B cell (primary cell): ENCODE measurements at regions not wholly inside any gene's neighbourhood (a gene's known extent, or its start where the extent isn't known, plus 50 kb on each side); places are given as distances from the start of the nearest gene placed in this dataset.
"Not testable (repeated sequence)": the region's sequence is repeated elsewhere in the genome, so short reads cannot be mapped to it uniquely, and the experiment has no call there.

Experiments
- ATAC-seq: fragments of 200-7000 bp; cut with Tn5 transposase; one replicate; pipeline ENCODE4 v1.10.0; 2021; ENCODE audit warnings: low read depth, mild to moderate bottlenecking, moderate number of reproducible peaks, moderate library complexity
- CTCF ChIA-PET: fragments of 350-600 bp; sonication (Branson Sonifier 250); formaldehyde crosslinking; loops from one replicate; lab custom pipeline; 2021; ENCODE audit warnings: antibody characterized with exemption, inconsistent platforms; lab: Charles Lee
- POLR2A ChIA-PET: fragments of 350-600 bp; sonication (Branson Sonifier 250); formaldehyde crosslinking; loops from one replicate; lab custom pipeline; 2021; ENCODE audit warnings: antibody characterized with exemption; lab: Charles Lee
- DNase-seq: peaks from one replicate; pipeline ENCODE4 v3.0.0; 2013
- H2AFZ ChIP-seq: 2 replicates; pipeline ENCODE4 v1.6.1; 2012; ENCODE audit warnings: mild to moderate bottlenecking, low read depth, low read length; ENCODE audit not compliant: insufficient read depth, poor library complexity, severe bottlenecking
- H3K27ac ChIP-seq, 2 donors: 1 replicate in 1 of 2; 2 replicates in 1 of 2; pipeline ENCODE4 v1.5.1; 2012 to 2013; ENCODE audit warnings: low read length in 2 of 2, mild to moderate bottlenecking in 2 of 2, moderate library complexity in 1 of 2
- H3K27me3 ChIP-seq, 4 experiments: fragments of 200-600 bp in 1 of 4; sonication (generic) in 1 of 4; replicated peaks in 1 of 4; 1 replicate in 2 of 4; 2 replicates in 2 of 4; pipeline versions ENCODE4 v1.6.1 to v1.7.0; 2013 to 2016; ENCODE audit warnings: low read length in 3 of 4, mild to moderate bottlenecking in 2 of 4, mixed read lengths in 1 of 4, moderate library complexity in 1 of 4; ENCODE audit not compliant: insufficient read depth in 4 of 4, control insufficient read depth in 3 of 4; ENCODE audit errors: control extremely low read depth in 1 of 4
- H3K36me3 ChIP-seq, 2 experiments: replicated peaks in 1 of 2; 1 replicate in 1 of 2; 2 replicates in 1 of 2; pipeline versions ENCODE4 v1.6.1 to v1.7.1; 2013; ENCODE audit warnings: low read length in 1 of 2; ENCODE audit not compliant: insufficient read depth in 2 of 2, control insufficient read depth in 1 of 2; ENCODE audit errors: control extremely low read depth in 1 of 2, extremely low read depth in 1 of 2
- H3K4me1 ChIP-seq, 2 donors: fragments of 200-600 bp in 1 of 2; sonication (generic) in 1 of 2; 1 replicate in 1 of 2; 2 replicates in 1 of 2; pipeline versions ENCODE4 v1.5.1 to v1.6.1; 2013 to 2017; ENCODE audit warnings: low read length in 2 of 2; ENCODE audit not compliant: control insufficient read depth in 2 of 2, insufficient read depth in 2 of 2
- H3K4me2 ChIP-seq: replicated peaks from 2 replicates; pipeline ENCODE3; 2012; ENCODE audit warnings: mild to moderate bottlenecking, low read depth, low read length; ENCODE audit not compliant: poor library complexity, severe bottlenecking
- H3K4me3 ChIP-seq, 5 experiments: fragments of 200-600 bp in 1 of 5; sonication (generic) in 1 of 5; 1 replicate in 3 of 5; 2 replicates in 2 of 5; pipeline versions ENCODE4 v1.5.1 to v1.7.0; 2011 to 2016; ENCODE audit warnings: low read length in 4 of 5, mild to moderate bottlenecking in 4 of 5, low read depth in 2 of 5, control low read depth in 1 of 5, moderate library complexity in 1 of 5; ENCODE audit not compliant: insufficient read depth in 1 of 5; ENCODE audit errors: control extremely low read depth in 1 of 5, extremely low read depth in 1 of 5
- H3K79me2 ChIP-seq: fragments of 200-600 bp; sonication (generic); one replicate; pipeline ENCODE4 v1.6.0; 2016; ENCODE audit warnings: low read length; ENCODE audit not compliant: control insufficient read depth, insufficient read depth
- H3K9ac ChIP-seq: fragments of 200-600 bp; sonication (generic); 2 replicates; pipeline ENCODE4 v1.6.1; 2017; ENCODE audit warnings: mild to moderate bottlenecking, low read length, moderate library complexity
- H3K9me3 ChIP-seq, 3 donors: one replicate each; pipeline versions ENCODE4 v1.6.1 to v1.7.1; 2013; ENCODE audit warnings: low read length in 2 of 3; ENCODE audit not compliant: control insufficient read depth in 2 of 3, insufficient read depth in 1 of 3; ENCODE audit errors: control extremely low read depth in 1 of 3
- H4K20me1 ChIP-seq: 2 replicates; pipeline ENCODE4 v1.6.0; 2012; ENCODE audit warnings: mild to moderate bottlenecking, low read length; ENCODE audit not compliant: insufficient read depth, control insufficient read depth, poor library complexity, severe bottlenecking
- H3K27ac Mint-ChIP-seq: one replicate; pipeline ENCODE4 v1.8.0; 2021; ENCODE audit warnings: mixed read lengths
- H3K27me3 Mint-ChIP-seq: one replicate; pipeline ENCODE4 v1.8.0; 2021; ENCODE audit warnings: mixed read lengths
- H3K4me1 Mint-ChIP-seq: one replicate; pipeline ENCODE4 v1.8.0; 2021; ENCODE audit warnings: mixed read lengths
- H3K4me3 Mint-ChIP-seq: one replicate; pipeline ENCODE4 v1.8.0; 2021; ENCODE audit warnings: mixed read lengths
- H3K9me3 Mint-ChIP-seq: one replicate; pipeline ENCODE4 v1.8.0; 2022; ENCODE audit warnings: mixed read lengths; ENCODE audit not compliant: insufficient read depth
- CTCF ChIP-seq: fragments of 200-600 bp; IDR thresholded peaks from one replicate; pipeline ENCODE4 v1.8.0; 2022; ENCODE audit warnings: antibody characterized with exemption, mild to moderate bottlenecking
- EZH2 ChIP-seq: IDR thresholded peaks from 2 replicates; pipeline ENCODE4 v1.6.1; 2012; ENCODE audit warnings: borderline replicate concordance, low read depth, mild to moderate bottlenecking, moderate library complexity, low read length; ENCODE audit not compliant: insufficient read depth, poor library complexity, severe bottlenecking
- WGBS: methylation state at CpG from one replicate; pipeline ENCODE4 v1.1.5; 2013; ENCODE audit warnings: missing lambda C conversion rate; ENCODE audit not compliant: insufficient coverage; 5-methylcytosine and 5-hydroxymethylcytosine counted together
- intact Hi-C: fragments of 100-400 bp; cut with micrococcal nuclease; formaldehyde crosslinking; loops from one replicate; pipeline ENCODE4 v1.10.0; 2022

- Mint-ChIP-seq H3K27ac (no peak overlapping the region), H3K4me1 (peaks cover 7% of the 10 kb centered on the region), H3K27me3 (peaks cover 21% of the 10 kb centered on the region), H3K4me3 (no peak overlapping the region), H3K9me3 (peaks cover 3% of the 10 kb centered on the region)
- H3K27me3 ChIP-seq, result peaks cover 0 to 3% (median 1%) of the 10 kb centered on the region in 4 experiments
- H3K4me2 ChIP-seq, result no peak overlapping the region
- no peak overlapping the region for H3K9ac ChIP-seq
- ChIA-PET CTCF (no interaction called here), POLR2A (no interaction called here)
- peaks cover 0 to 5% (median 0%) of the 10 kb centered on the region in 3 donors for H3K9me3 ChIP-seq
- intact Hi-C loops, result no loop called here
- WGBS, result 100% methylated on average over 1 of the region's 5 CpGs
- peaks cover 7 to 9% of the 10 kb centered on the region in 2 donors for H3K4me1 ChIP-seq
- ATAC-seq (no peak), DNase-seq (no peak)
- H3K27ac ChIP-seq, result no peak overlapping the region
- TF ChIP-seq CTCF (no peak), EZH2 (no peak)
- H2AFZ ChIP-seq, result no peak overlapping the region
- H3K36me3 ChIP-seq, result no peaks in the 10 kb centered on the region
- no peaks in the 10 kb centered on the region for H3K79me2 ChIP-seq
- no peaks in the 10 kb centered on the region for H4K20me1 ChIP-seq
- H3K4me3 ChIP-seq, result no peak overlapping the region
These were observed 77.9 kb upstream of the FLT1 start for GRCh38 chr13:28572871-28573270.

- H3K9me3 ChIP-seq, H4K20me1 ChIP-seq, H3K27me3 ChIP-seq, H3K4me3 ChIP-seq, H2AFZ ChIP-seq, H3K4me1 ChIP-seq, H3K4me3 Mint-ChIP-seq, POLR2A ChIA-PET, H3K4me1 Mint-ChIP-seq, DNase-seq, ATAC-seq, H3K27ac Mint-ChIP-seq, H3K4me2 ChIP-seq, H3K9me3 Mint-ChIP-seq, H3K9ac ChIP-seq, H3K27ac ChIP-seq, H3K79me2 ChIP-seq, intact Hi-C loops, H3K36me3 ChIP-seq: not testable (repeated sequence)
- H3K27me3 Mint-ChIP-seq, result peaks cover 19% of the 10 kb centered on the region
- CTCF ChIA-PET, result interaction anchor here (0.6 kb wide), 1 partner anchor 16 kb away, joined by 4 read pairs; no protein-coding TSS in a partner anchor
- WGBS, result 100% methylated on average over 1 of the region's 7 CpGs
These were observed 75.4 kb upstream of the FLT1 start for GRCh38 chr13:28570356-28570755.
